ENCODE measurements at regions not wholly inside any gene's neighbourhood (a gene's known extent, or its start where the extent isn't known, plus 50 kb on each side); places are given as distances from the start of the nearest gene placed in this dataset.

- TF ChIP-seq, protein P1, sequence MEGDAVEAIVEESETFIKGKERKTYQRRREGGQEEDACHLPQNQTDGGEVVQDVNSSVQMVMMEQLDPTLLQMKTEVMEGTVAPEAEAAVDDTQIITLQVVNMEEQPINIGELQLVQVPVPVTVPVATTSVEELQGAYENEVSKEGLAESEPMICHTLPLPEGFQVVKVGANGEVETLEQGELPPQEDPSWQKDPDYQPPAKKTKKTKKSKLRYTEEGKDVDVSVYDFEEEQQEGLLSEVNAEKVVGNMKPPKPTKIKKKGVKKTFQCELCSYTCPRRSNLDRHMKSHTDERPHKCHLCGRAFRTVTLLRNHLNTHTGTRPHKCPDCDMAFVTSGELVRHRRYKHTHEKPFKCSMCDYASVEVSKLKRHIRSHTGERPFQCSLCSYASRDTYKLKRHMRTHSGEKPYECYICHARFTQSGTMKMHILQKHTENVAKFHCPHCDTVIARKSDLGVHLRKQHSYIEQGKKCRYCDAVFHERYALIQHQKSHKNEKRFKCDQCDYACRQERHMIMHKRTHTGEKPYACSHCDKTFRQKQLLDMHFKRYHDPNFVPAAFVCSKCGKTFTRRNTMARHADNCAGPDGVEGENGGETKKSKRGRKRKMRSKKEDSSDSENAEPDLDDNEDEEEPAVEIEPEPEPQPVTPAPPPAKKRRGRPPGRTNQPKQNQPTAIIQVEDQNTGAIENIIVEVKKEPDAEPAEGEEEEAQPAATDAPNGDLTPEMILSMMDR (IDR thresholded peaks at IDR 0.05; ENCODE audit: low read length), result no peak
- no peak for TF ChIP-seq EZH2 (IDR thresholded peaks at IDR 0.05; ENCODE audit: borderline replicate concordance, low read length)
Measured at GRCh38 chr3:95781598-95781997, 1032.8 kb upstream of the EPHA6 start.
